Calu3 (cell line): ENCODE measurements at regions not wholly inside any gene's neighbourhood (a gene's known extent, or its start where the extent isn't known, plus 50 kb on each side); places are given as distances from the start of the nearest gene placed in this dataset.

Experiments
- BruUV-seq: library from RNA; stranded (reverse); fragments of 400-500 nt; replicated peaks from 2 replicates; lab custom pipeline; 2021; lab: Mats Ljungman, UMichigan
- CTCF ChIA-PET: fragments of 300-600 bp; sonication (Branson Sonifier 250); formaldehyde crosslinking; loops from one replicate; lab custom pipeline; 2022; ENCODE audit warnings: antibody characterized with exemption; lab: Charles Lee
- DNase-seq: peaks from one replicate; pipeline ENCODE4 v3.0.0; 2022
- H3K27ac Mint-ChIP-seq: one replicate; pipeline ENCODE4 v1.8.0; 2022; ENCODE audit warnings: mixed read lengths; ENCODE audit not compliant: unreplicated experiment
- H3K27me3 Mint-ChIP-seq: one replicate; pipeline ENCODE4 v1.8.0; 2022; ENCODE audit warnings: mixed read lengths; ENCODE audit not compliant: unreplicated experiment
- H3K36me3 Mint-ChIP-seq: one replicate; pipeline ENCODE4 v1.8.0; 2022; ENCODE audit warnings: mild to moderate bottlenecking, moderate library complexity, mixed read lengths; ENCODE audit not compliant: insufficient read depth, unreplicated experiment
- H3K4me1 Mint-ChIP-seq: one replicate; pipeline ENCODE4 v1.8.0; 2022; ENCODE audit warnings: mild to moderate bottlenecking, low read depth, mixed read lengths; ENCODE audit not compliant: unreplicated experiment
- H3K4me3 Mint-ChIP-seq: one replicate; pipeline ENCODE4 v1.8.0; 2022; ENCODE audit warnings: mild to moderate bottlenecking, low read depth, moderate library complexity, mixed read lengths; ENCODE audit not compliant: unreplicated experiment
- H3K9me3 Mint-ChIP-seq: one replicate; pipeline ENCODE4 v1.8.0; 2022; ENCODE audit warnings: low read depth, mixed read lengths; ENCODE audit not compliant: unreplicated experiment
- CTCF ChIP-seq: fragments of 200-600 bp; IDR thresholded peaks from one replicate; pipeline ENCODE4 v1.8.0; 2022; ENCODE audit warnings: antibody characterized with exemption; ENCODE audit not compliant: unreplicated experiment
- intact Hi-C: fragments of 100-400 bp; cut with micrococcal nuclease; formaldehyde crosslinking; loops from one replicate; pipeline ENCODE4 v1.10.0; 2022; ENCODE audit not compliant: unreplicated experiment

GRCh38 chr9:27654629-27655285, 81.5 kb upstream of the C9orf72 start:
- no peak overlapping the region for H3K27ac Mint-ChIP-seq
- no peaks in the 10 kb centered on the region for H3K36me3 Mint-ChIP-seq
- no peak overlapping the region for H3K4me3 Mint-ChIP-seq
- DNase-seq, result peak; percentile 1
- no peaks in the 10 kb centered on the region for H3K27me3 Mint-ChIP-seq
- no peaks in the 10 kb centered on the region for H3K4me1 Mint-ChIP-seq
- H3K9me3 Mint-ChIP-seq, result no peaks in the 10 kb centered on the region
- intact Hi-C loops, result no loop called here
- CTCF ChIA-PET, result no interaction called here
- no peak for TF ChIP-seq CTCF
- no TSS peak for BruUV-seq

DNA sequence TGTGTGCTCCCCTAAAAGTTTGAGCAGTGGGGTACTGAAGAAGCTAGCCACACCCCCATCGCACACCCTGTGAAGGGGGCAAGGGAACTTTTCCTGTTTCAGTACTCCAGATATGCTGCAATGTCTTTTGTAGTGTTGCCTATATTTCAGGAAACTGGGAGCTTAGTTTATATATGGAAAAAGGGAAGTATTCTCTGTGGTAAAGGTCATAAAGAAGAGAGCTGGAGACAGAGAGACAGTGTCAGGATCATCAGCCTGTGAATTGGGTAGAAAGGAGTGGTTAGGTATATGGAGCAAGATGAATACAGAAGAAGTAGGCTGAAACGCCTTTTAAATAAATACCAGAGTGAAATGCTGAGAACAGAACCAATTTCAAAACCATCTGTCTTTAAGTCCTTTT, 82.2 kb upstream of the C9orf72 start:
- Mint-ChIP-seq H3K36me3 (no peaks in the 10 kb centered on the region), H3K4me1 (no peaks in the 10 kb centered on the region), H3K27ac (no peak overlapping the region), H3K9me3 (no peaks in the 10 kb centered on the region), H3K27me3 (no peaks in the 10 kb centered on the region), H3K4me3 (no peak overlapping the region)
- TF ChIP-seq CTCF, result no peak
- CTCF ChIA-PET, result no interaction called here
- BruUV-seq, result no TSS peak
- DNase-seq, result no peak
- intact Hi-C loops, result no loop called here

- H3K36me3 Mint-ChIP-seq, result no peaks in the 10 kb centered on the region
- no peaks in the 10 kb centered on the region for H3K9me3 Mint-ChIP-seq
- no peak for TF ChIP-seq CTCF
- DNase-seq, result no peak
- H3K27me3 Mint-ChIP-seq, result no peaks in the 10 kb centered on the region
- intact Hi-C loops, result no loop called here
- H3K27ac Mint-ChIP-seq, result no peak overlapping the region
- CTCF ChIA-PET, result interaction anchor here (1.6 kb wide), 1 partner anchor 8 kb away, joined by 3 read pairs; no protein-coding TSS in a partner anchor
- H3K4me3 Mint-ChIP-seq, result no peak overlapping the region
- peaks cover 2% of the 10 kb centered on the region for H3K4me1 Mint-ChIP-seq
- no TSS peak for BruUV-seq
Measured at GRCh38 chr9:27659001-27659400, 85.7 kb upstream of the C9orf72 start.

GRCh38 chr9:27659571-27659970, 86.3 kb upstream of the C9orf72 start:
- intact Hi-C loops, result no loop called here
- no TSS peak for BruUV-seq
- CTCF ChIA-PET, result interaction anchor here (1.6 kb wide), 1 partner anchor 8 kb away, joined by 3 read pairs; no protein-coding TSS in a partner anchor
- no peak for DNase-seq
- Mint-ChIP-seq H3K27ac (no peak overlapping the region), H3K4me1 (peaks cover 7% of the 10 kb centered on the region), H3K9me3 (no peaks in the 10 kb centered on the region), H3K36me3 (no peaks in the 10 kb centered on the region), H3K4me3 (no peak overlapping the region), H3K27me3 (no peaks in the 10 kb centered on the region)
- TF ChIP-seq CTCF, result no peak
